ENCODE measurements at regions not wholly inside any gene's neighbourhood (a gene's known extent, or its start where the extent isn't known, plus 50 kb on each side); places are given as distances from the start of the nearest gene placed in this dataset.
"Not testable (repeated sequence)": the region's sequence is repeated elsewhere in the genome, so short reads cannot be mapped to it uniquely, and the experiment has no call there.

DNA sequence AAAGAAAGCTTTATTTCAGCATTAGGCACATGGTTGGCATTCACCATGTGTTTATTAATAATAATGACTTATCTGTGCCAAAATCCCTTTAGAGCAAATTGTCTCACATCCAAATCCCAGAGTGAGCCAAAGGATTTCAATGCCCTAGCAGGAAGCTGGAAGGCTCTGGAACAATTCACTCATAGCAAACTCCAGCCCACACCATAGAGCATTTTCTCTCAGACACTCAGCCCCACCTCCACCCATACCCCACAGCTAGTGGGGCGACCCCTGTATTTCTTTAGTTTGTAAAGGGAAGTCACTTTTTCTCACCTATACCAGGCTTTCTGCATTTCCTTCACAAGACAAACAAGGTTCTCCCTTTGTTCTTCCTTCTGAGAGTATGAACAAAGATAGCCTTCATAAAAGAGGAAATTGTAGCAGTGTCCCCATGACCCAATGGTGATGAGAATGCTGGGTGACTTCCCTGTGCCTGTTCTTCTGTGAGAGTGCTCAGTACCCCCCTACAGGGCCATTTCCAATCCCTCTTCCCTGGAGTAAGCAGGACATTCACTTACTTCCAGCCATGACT, 100.1 kb upstream of the APCDD1 start:
- Mint-ChIP-seq H3K4me1 (ENCODE audit: low read depth) (peaks cover 55% of the 10 kb centered on the region), H3K4me3 (ENCODE audit: unreplicated experiment) (no peak overlapping the region), H3K36me3 (ENCODE audit: low read depth) (no peaks in the 10 kb centered on the region), H3K27me3 (ENCODE audit: low read depth) (no peaks in the 10 kb centered on the region), H3K9me3 (ENCODE audit: low read depth) (peaks cover 3% of the 10 kb centered on the region), H3K27ac (ENCODE audit: unreplicated experiment) (peak overlapping the region; percentile 76)
- TF ChIP-seq, protein P1, sequence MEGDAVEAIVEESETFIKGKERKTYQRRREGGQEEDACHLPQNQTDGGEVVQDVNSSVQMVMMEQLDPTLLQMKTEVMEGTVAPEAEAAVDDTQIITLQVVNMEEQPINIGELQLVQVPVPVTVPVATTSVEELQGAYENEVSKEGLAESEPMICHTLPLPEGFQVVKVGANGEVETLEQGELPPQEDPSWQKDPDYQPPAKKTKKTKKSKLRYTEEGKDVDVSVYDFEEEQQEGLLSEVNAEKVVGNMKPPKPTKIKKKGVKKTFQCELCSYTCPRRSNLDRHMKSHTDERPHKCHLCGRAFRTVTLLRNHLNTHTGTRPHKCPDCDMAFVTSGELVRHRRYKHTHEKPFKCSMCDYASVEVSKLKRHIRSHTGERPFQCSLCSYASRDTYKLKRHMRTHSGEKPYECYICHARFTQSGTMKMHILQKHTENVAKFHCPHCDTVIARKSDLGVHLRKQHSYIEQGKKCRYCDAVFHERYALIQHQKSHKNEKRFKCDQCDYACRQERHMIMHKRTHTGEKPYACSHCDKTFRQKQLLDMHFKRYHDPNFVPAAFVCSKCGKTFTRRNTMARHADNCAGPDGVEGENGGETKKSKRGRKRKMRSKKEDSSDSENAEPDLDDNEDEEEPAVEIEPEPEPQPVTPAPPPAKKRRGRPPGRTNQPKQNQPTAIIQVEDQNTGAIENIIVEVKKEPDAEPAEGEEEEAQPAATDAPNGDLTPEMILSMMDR (IDR thresholded peaks at IDR 0.05): no peak
- no peak for DNase-seq (ENCODE audit: low spot score)

DNA sequence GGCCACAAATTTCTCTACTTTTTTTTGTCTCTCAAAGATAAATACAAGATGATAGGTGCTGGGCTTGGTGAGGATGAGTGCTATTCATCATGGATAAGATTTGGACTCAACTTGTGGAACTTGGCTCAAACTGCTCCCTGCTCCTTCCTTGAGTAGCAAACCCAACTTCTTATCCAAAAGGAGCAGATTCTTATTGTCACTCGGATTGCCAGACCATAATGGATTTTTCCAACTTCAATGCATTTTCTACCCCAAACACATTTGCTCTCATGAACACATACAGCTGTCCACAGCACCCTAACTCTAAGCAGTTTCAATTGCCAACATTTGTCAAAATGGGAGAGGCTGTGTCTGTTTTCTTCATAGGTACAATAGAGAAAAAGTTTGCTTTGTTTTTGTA, 99.5 kb upstream of the APCDD1 start:
- no peaks in the 10 kb centered on the region for H3K27me3 Mint-ChIP-seq (ENCODE audit: low read depth)
- TF ChIP-seq, protein P1 (IDR thresholded peaks at IDR 0.05): no peak
- peaks cover 49% of the 10 kb centered on the region for H3K4me1 Mint-ChIP-seq (ENCODE audit: low read depth)
- no peaks in the 10 kb centered on the region for H3K36me3 Mint-ChIP-seq (ENCODE audit: low read depth)
- no peak overlapping the region for H3K4me3 Mint-ChIP-seq (ENCODE audit: unreplicated experiment)
- H3K27ac Mint-ChIP-seq (ENCODE audit: unreplicated experiment): no peak overlapping the region
- H3K9me3 Mint-ChIP-seq (ENCODE audit: low read depth): peaks cover 3% of the 10 kb centered on the region
- DNase-seq (ENCODE audit: low spot score): no peak

- not testable (repeated sequence) for DNase-seq (ENCODE audit: low spot score); H3K27ac Mint-ChIP-seq (ENCODE audit: unreplicated experiment); H3K4me3 Mint-ChIP-seq (ENCODE audit: unreplicated experiment); H3K27me3 Mint-ChIP-seq (ENCODE audit: low read depth); H3K9me3 Mint-ChIP-seq (ENCODE audit: low read depth); H3K36me3 Mint-ChIP-seq (ENCODE audit: low read depth)
- peaks cover 30% of the 10 kb centered on the region for H3K4me1 Mint-ChIP-seq (ENCODE audit: low read depth)
Measured at GRCh38 chr18:10356999-10357398, 97.4 kb upstream of the APCDD1 start.

GRCh38 chr18:10361660-10362059, 92.8 kb upstream of the APCDD1 start:
- H3K4me3 Mint-ChIP-seq (ENCODE audit: unreplicated experiment): no peak overlapping the region
- no peaks in the 10 kb centered on the region for H3K4me1 Mint-ChIP-seq (ENCODE audit: low read depth)
- no peaks in the 10 kb centered on the region for H3K27me3 Mint-ChIP-seq (ENCODE audit: low read depth)
- TF ChIP-seq, protein P1 (IDR thresholded peaks at IDR 0.05): no peak
- H3K9me3 Mint-ChIP-seq (ENCODE audit: low read depth): peaks cover 15% of the 10 kb centered on the region
- DNase-seq (ENCODE audit: low spot score): no peak
- no peak overlapping the region for H3K27ac Mint-ChIP-seq (ENCODE audit: unreplicated experiment)
- no peaks in the 10 kb centered on the region for H3K36me3 Mint-ChIP-seq (ENCODE audit: low read depth)

- no peaks in the 10 kb centered on the region for H3K4me1 Mint-ChIP-seq (ENCODE audit: low read depth)
- no peak overlapping the region for H3K27ac Mint-ChIP-seq (ENCODE audit: unreplicated experiment)
- H3K27me3 Mint-ChIP-seq (ENCODE audit: low read depth): peaks cover 3% of the 10 kb centered on the region
- TF ChIP-seq, protein P1 (IDR thresholded peaks at IDR 0.05): no peak
- no peaks in the 10 kb centered on the region for H3K36me3 Mint-ChIP-seq (ENCODE audit: low read depth)
- H3K9me3 Mint-ChIP-seq (ENCODE audit: low read depth): peaks cover 13% of the 10 kb centered on the region
- DNase-seq (ENCODE audit: low spot score): no peak
- no peak overlapping the region for H3K4me3 Mint-ChIP-seq (ENCODE audit: unreplicated experiment)
Measured at GRCh38 chr18:10365021-10365500, 89.4 kb upstream of the APCDD1 start.

DNA sequence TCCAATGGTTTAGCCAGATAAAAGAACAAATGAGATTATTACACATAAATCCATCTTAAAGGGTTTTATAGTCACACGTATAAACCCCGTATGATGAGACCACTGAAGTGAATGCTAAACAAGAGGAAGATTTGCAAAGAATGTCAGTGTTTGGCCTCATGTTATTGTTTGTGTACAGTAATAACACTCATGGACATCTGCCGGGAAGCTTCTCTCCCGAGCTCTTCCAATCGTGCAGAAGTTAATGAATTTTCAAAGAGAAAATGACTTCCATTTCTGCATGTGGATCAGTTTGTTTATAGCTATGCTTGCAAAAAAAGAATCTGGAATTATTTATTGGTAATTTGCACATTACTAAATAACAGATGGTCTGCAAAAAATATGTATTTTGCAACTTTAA, 88.5 kb upstream of the APCDD1 start:
- Mint-ChIP-seq H3K4me3 (ENCODE audit: unreplicated experiment) (no peak overlapping the region), H3K36me3 (ENCODE audit: low read depth) (no peaks in the 10 kb centered on the region), H3K27ac (ENCODE audit: unreplicated experiment) (no peak overlapping the region), H3K9me3 (ENCODE audit: low read depth) (peaks cover 13% of the 10 kb centered on the region), H3K27me3 (ENCODE audit: low read depth) (peaks cover 3% of the 10 kb centered on the region), H3K4me1 (ENCODE audit: low read depth) (no peaks in the 10 kb centered on the region)
- DNase-seq (ENCODE audit: low spot score): no peak
- TF ChIP-seq, protein P1 (IDR thresholded peaks at IDR 0.05): no peak

All from chondrocyte (in vitro differentiated cells).